ENCODE measurements at regions not wholly inside any gene's neighbourhood (a gene's known extent, or its start where the extent isn't known, plus 50 kb on each side); places are given as distances from the start of the nearest gene placed in this dataset.

DNA sequence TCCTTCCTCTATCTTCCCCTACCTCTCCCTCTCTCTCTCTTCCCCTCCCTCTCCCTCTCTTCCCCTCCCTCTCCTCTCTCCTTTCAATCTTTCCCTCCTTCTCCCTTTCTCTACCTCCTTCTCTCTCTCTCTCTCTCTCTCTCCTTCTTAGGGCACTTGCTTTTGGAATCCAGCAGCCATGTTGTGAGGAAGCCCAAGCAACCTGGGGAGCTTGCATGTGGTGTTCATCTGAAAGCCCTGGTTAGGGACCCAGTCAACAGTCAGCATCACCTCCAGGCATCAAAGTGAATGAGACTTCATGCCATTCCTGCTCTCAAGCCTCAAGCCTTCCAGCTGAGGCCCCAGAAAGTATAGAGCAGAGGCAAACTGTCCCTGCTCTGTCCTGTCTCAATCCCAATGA lies 65.6 kb upstream of the SHISAL1 start:
- H3K36me3 ChIP-seq (ENCODE audit: control insufficient read depth in 2 of 2, insufficient read depth in 2 of 2, low read length in 2 of 2): no peaks in the 10 kb centered on the region
- H3K9me3 ChIP-seq (ENCODE audit: control insufficient read depth in 2 of 2, low read length in 2 of 2): peaks cover 6% of the 10 kb centered on the region in 2 donors
- H3K27me3 ChIP-seq (ENCODE audit: control insufficient read depth in 2 of 2, insufficient read depth in 2 of 2, low read length in 2 of 2): peaks cover 0 to 4% of the 10 kb centered on the region in 2 donors
- H3K4me1 ChIP-seq (ENCODE audit: control insufficient read depth in 2 of 2, insufficient read depth in 2 of 2, low read length in 2 of 2): no peaks in the 10 kb centered on the region
- no peak overlapping the region for H3K9ac ChIP-seq (ENCODE audit: low read depth in 1 of 2, low read length in 2 of 2)
- H3K27ac ChIP-seq (ENCODE audit: low read depth in 2 of 2, low read length in 2 of 2): no peak overlapping the region
- H3K4me3 ChIP-seq (ENCODE audit: low read length in 2 of 2): no peak overlapping the region

DNA sequence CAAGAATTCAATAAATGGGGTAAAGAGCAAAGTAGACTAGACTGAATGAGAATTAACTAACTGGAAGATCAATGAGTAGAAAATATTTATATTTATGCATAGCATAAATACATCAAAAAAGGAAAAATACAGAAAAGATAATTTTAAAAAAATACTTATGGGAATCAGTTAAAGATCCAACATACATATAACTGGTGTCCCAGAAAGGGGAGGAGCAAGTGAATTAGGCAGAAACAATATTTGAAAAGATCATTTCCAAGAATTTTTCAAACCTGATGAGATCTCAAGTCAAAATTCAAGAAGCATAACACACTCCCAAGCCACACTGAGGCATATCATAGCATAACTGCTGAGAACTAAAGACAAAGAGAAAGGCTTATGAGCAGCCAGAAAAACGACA lies 62.7 kb upstream of the SHISAL1 start:
- H3K27me3 ChIP-seq (ENCODE audit: control insufficient read depth in 2 of 2, insufficient read depth in 2 of 2, low read length in 2 of 2): no peaks in the 10 kb centered on the region
- H3K36me3 ChIP-seq (ENCODE audit: control insufficient read depth in 2 of 2, insufficient read depth in 2 of 2, low read length in 2 of 2): no peaks in the 10 kb centered on the region
- no peak overlapping the region for H3K9ac ChIP-seq (ENCODE audit: low read depth in 1 of 2, low read length in 2 of 2)
- no peak overlapping the region for H3K4me3 ChIP-seq (ENCODE audit: low read length in 2 of 2)
- H3K27ac ChIP-seq (ENCODE audit: low read depth in 2 of 2, low read length in 2 of 2): no peak overlapping the region
- no peaks in the 10 kb centered on the region for H3K4me1 ChIP-seq (ENCODE audit: control insufficient read depth in 2 of 2, insufficient read depth in 2 of 2, low read length in 2 of 2)
- peaks cover 6% of the 10 kb centered on the region in 2 donors for H3K9me3 ChIP-seq (ENCODE audit: control insufficient read depth in 2 of 2, low read length in 2 of 2)

DNA sequence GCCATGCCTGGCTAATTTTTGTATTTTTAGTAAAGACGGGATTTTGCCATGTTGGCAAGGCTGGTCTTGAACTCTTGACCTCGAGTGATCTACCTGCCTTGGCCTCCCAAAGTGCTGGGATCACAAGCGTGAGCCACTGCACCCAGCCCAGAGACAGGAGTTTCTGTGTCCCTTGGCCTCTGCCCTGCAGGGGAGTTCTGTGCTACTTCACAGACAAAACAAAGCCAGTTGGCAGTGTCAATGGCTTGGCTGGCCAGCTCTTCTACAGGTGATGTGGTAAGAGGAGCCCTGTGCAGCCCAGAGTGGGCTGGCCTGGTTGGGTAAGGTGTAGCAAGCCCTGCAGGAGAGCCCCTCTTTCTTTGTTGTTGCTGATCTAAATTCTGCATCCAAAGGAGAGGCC lies 60.5 kb upstream of the SHISAL1 start:
- H3K36me3 ChIP-seq (ENCODE audit: control insufficient read depth in 2 of 2, insufficient read depth in 2 of 2, low read length in 2 of 2): no peaks in the 10 kb centered on the region
- H3K9ac ChIP-seq (ENCODE audit: low read depth in 1 of 2, low read length in 2 of 2): no peak overlapping the region
- no peak overlapping the region for H3K27ac ChIP-seq (ENCODE audit: low read depth in 2 of 2, low read length in 2 of 2)
- no peaks in the 10 kb centered on the region for H3K27me3 ChIP-seq (ENCODE audit: control insufficient read depth in 2 of 2, insufficient read depth in 2 of 2, low read length in 2 of 2)
- no peak overlapping the region for H3K4me3 ChIP-seq (ENCODE audit: low read length in 2 of 2)
- no peaks in the 10 kb centered on the region for H3K4me1 ChIP-seq (ENCODE audit: control insufficient read depth in 2 of 2, insufficient read depth in 2 of 2, low read length in 2 of 2)
- H3K9me3 ChIP-seq (ENCODE audit: control insufficient read depth in 2 of 2, low read length in 2 of 2): peaks cover 3% of the 10 kb centered on the region in 2 donors

DNA sequence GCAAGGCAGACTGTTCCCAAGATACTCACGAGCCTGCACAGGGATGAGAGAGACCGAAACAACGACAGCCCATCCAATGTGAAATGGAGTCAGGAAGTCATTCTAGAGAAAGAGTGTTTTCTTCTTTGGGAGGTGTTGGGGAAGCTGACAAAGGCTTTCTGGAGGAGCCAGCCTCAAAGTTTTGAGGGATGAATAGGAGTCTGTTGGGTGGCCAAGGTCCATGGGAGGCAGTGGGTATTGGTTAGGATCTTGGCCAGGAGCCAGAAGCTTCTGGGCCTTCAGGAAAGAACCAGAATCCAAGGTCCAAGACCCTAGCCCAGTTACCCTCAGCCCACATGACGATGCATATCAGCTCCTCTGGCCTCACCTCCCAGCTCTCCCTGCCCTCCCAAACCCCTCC lies 59.9 kb upstream of the SHISAL1 start:
- Histone ChIP-seq H3K4me1 (ENCODE audit: control insufficient read depth in 2 of 2, insufficient read depth in 2 of 2, low read length in 2 of 2) (no peaks in the 10 kb centered on the region), H3K4me3 (ENCODE audit: low read length in 2 of 2) (no peak overlapping the region), H3K9ac (ENCODE audit: low read depth in 1 of 2, low read length in 2 of 2) (no peak overlapping the region), H3K36me3 (ENCODE audit: control insufficient read depth in 2 of 2, insufficient read depth in 2 of 2, low read length in 2 of 2) (no peaks in the 10 kb centered on the region), H3K9me3 (ENCODE audit: control insufficient read depth in 2 of 2, low read length in 2 of 2) (peaks cover 3% of the 10 kb centered on the region in 2 donors), H3K27me3 (ENCODE audit: control insufficient read depth in 2 of 2, insufficient read depth in 2 of 2, low read length in 2 of 2) (no peaks in the 10 kb centered on the region), H3K27ac (ENCODE audit: low read depth in 2 of 2, low read length in 2 of 2) (no peak overlapping the region)

DNA sequence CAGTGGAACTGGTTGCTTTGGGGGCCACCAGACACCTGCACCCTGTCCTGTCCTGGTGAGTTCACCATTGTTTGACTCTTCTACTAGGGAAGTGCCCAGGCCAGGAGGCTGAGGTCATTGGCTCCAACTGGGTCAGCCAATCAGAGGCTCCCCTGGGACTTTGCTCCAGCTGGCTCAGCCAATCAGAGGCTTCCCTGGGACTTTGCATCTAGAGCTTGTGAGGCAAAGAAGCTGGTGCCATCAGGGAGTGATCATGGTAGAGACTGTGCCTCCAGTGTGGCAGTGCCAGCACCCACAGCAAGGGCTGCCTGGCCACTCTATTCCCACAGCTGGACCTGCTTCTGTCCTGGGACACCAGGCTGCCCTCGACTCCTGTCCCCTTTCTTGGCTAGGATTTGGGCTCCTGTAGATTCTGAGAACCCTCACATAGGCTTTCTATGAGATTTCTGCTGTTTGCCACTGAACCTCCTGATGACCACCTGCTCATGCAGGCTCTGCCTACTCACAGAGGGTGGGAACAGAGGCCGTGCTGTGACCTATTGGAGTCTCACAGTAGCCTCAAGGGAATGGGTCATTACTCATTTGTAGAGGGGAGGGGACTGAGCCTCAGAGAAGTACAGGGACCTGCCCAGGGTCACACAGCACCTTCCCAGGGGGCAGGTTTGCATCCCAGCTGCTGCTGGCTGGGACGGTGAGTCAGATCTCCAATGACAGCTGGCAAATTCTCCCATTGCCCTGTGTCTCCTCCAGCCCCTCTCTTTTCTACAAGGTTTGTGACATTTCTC lies 59.2 kb upstream of the SHISAL1 start:
- no peak overlapping the region for H3K9ac ChIP-seq (ENCODE audit: low read depth in 1 of 2, low read length in 2 of 2)
- H3K4me3 ChIP-seq (ENCODE audit: low read length in 2 of 2): no peak overlapping the region
- peaks cover 3% of the 10 kb centered on the region in 2 donors for H3K9me3 ChIP-seq (ENCODE audit: control insufficient read depth in 2 of 2, low read length in 2 of 2)
- H3K27ac ChIP-seq (ENCODE audit: low read depth in 2 of 2, low read length in 2 of 2): no peak overlapping the region
- H3K4me1 ChIP-seq (ENCODE audit: control insufficient read depth in 2 of 2, insufficient read depth in 2 of 2, low read length in 2 of 2): no peaks in the 10 kb centered on the region
- H3K36me3 ChIP-seq (ENCODE audit: control insufficient read depth in 2 of 2, insufficient read depth in 2 of 2, low read length in 2 of 2): no peaks in the 10 kb centered on the region
- H3K27me3 ChIP-seq (ENCODE audit: control insufficient read depth in 2 of 2, insufficient read depth in 2 of 2, low read length in 2 of 2): no peaks in the 10 kb centered on the region

DNA sequence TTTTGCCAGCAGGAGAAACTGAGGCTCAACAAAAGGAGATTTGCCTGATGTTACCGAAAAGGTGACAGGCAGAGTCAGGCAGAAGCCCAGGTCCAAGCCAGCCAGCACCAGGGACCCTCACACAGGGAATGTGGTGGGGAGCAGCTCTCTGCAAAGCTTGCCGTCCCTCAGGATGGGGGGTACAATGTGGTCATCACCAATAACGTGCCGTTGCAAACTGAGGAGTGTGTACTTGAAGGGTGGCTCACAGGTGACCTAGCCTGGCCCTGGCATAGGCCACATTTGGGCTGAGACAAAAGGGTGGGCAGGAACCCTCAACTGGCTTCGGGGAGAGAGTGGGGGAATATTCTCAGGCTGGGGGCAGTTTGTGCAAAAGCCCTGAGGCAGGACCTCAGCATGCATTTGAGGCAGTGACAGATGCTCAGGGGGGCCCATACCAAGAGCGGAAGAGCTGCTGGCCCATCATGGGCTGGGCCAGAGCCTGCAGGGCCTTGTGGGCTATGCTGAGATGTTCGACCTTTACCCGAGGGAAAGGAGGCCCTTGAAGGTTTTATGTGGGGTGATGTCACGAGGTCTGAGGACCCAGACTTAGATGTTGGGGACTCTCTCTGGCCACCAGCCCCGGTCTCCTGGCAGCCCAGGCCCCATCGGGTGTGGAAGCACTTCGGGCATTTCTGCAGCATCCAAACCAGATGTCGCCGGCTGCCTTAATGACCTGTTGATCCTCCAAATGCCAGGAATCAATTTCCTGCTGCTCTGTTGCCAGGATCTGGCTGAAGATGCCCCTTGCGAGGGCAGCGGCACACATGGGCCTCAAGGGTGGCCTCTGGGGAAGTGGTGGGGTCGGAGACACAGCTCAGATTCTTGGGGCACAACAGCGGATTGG lies 57.4 kb upstream of the SHISAL1 start:
- no peaks in the 10 kb centered on the region for H3K27me3 ChIP-seq (ENCODE audit: control insufficient read depth in 2 of 2, insufficient read depth in 2 of 2, low read length in 2 of 2)

DNA sequence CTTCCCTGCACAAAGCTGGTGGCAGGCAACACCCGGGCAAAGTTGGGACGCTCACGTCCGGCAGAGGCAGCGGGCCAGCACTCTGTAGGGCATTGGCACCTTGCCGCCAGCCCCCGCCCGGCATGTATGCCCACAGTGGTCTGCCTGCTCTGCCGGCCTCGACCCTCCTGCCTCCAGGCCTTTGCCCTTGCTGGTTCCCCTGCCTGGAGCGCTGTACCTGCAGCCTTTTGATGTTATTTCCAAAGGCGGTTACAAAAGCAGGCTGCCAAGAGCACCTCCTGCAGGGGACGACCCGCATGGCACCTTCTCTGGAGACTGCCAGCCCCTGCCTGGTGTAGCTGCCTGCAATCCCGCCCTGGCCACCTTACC lies 56.5 kb upstream of the SHISAL1 start:
- H3K4me1 ChIP-seq (ENCODE audit: control insufficient read depth in 2 of 2, insufficient read depth in 2 of 2, low read length in 2 of 2): no peaks in the 10 kb centered on the region
- no peaks in the 10 kb centered on the region for H3K27me3 ChIP-seq (ENCODE audit: control insufficient read depth in 2 of 2, insufficient read depth in 2 of 2, low read length in 2 of 2)
- H3K36me3 ChIP-seq (ENCODE audit: control insufficient read depth in 2 of 2, insufficient read depth in 2 of 2, low read length in 2 of 2): no peaks in the 10 kb centered on the region
- H3K27ac ChIP-seq (ENCODE audit: low read depth in 2 of 2, low read length in 2 of 2): no peak overlapping the region
- H3K9ac ChIP-seq (ENCODE audit: low read depth in 1 of 2, low read length in 2 of 2): no peak overlapping the region
- H3K9me3 ChIP-seq (ENCODE audit: control insufficient read depth in 2 of 2, low read length in 2 of 2): no peaks in the 10 kb centered on the region
- H3K4me3 ChIP-seq (ENCODE audit: low read length in 2 of 2): no peak overlapping the region

More for the DNA sequence above, 57.4 kb upstream of the SHISAL1 start:
- Histone ChIP-seq H3K4me3 (ENCODE audit: low read length in 2 of 2) (no peak overlapping the region), H3K27ac (ENCODE audit: low read depth in 2 of 2, low read length in 2 of 2) (no peak overlapping the region), H3K4me1 (ENCODE audit: control insufficient read depth in 2 of 2, insufficient read depth in 2 of 2, low read length in 2 of 2) (no peaks in the 10 kb centered on the region), H3K9me3 (ENCODE audit: control insufficient read depth in 2 of 2, low read length in 2 of 2) (peaks cover 0 to 3% of the 10 kb centered on the region in 2 donors), H3K9ac (ENCODE audit: low read depth in 1 of 2, low read length in 2 of 2) (no peak overlapping the region), H3K36me3 (ENCODE audit: control insufficient read depth in 2 of 2, insufficient read depth in 2 of 2, low read length in 2 of 2) (no peaks in the 10 kb centered on the region)

DNA sequence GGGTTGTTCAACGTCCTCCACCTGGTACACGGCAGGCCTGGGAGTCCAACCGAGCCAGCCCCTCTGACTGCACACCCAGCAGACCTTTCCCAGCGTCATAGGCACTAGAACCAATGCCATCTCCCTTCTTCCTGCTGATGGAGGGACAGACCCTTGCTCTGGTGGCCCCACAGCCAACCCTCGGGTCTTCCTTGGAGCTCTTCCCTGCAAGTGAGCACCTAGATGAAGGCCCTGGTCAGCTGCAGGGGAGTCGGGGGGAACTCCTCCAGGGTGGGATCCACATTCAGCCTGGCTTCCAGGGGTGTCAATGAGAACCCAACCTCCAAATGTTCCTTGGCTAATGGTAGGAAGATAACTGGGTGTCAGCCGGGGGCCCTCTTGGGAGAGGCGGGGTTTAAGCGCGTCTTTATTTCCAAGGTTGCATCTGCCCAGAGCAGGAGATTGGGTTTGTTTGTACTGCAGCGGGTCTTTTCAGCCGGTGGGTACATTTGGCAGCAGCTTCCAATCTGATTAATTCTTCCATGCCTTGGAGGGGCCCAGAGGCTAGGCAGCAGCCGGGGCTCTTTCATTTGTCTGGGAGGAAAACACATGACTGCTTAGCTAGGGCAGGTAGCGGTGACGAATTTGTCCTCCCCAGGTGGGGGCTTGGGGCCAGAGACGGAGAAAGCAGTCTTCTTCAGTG lies 56.0 kb upstream of the SHISAL1 start:
- no peaks in the 10 kb centered on the region for H3K27me3 ChIP-seq (ENCODE audit: control insufficient read depth in 2 of 2, insufficient read depth in 2 of 2, low read length in 2 of 2)
- H3K9ac ChIP-seq (ENCODE audit: low read depth in 1 of 2, low read length in 2 of 2): no peak overlapping the region
- no peaks in the 10 kb centered on the region for H3K9me3 ChIP-seq (ENCODE audit: control insufficient read depth in 2 of 2, low read length in 2 of 2)
- H3K36me3 ChIP-seq (ENCODE audit: control insufficient read depth in 2 of 2, insufficient read depth in 2 of 2, low read length in 2 of 2): no peaks in the 10 kb centered on the region
- no peaks in the 10 kb centered on the region for H3K4me1 ChIP-seq (ENCODE audit: control insufficient read depth in 2 of 2, insufficient read depth in 2 of 2, low read length in 2 of 2)
- no peak overlapping the region for H3K27ac ChIP-seq (ENCODE audit: low read depth in 2 of 2, low read length in 2 of 2)
- no peak overlapping the region for H3K4me3 ChIP-seq (ENCODE audit: low read length in 2 of 2)

DNA sequence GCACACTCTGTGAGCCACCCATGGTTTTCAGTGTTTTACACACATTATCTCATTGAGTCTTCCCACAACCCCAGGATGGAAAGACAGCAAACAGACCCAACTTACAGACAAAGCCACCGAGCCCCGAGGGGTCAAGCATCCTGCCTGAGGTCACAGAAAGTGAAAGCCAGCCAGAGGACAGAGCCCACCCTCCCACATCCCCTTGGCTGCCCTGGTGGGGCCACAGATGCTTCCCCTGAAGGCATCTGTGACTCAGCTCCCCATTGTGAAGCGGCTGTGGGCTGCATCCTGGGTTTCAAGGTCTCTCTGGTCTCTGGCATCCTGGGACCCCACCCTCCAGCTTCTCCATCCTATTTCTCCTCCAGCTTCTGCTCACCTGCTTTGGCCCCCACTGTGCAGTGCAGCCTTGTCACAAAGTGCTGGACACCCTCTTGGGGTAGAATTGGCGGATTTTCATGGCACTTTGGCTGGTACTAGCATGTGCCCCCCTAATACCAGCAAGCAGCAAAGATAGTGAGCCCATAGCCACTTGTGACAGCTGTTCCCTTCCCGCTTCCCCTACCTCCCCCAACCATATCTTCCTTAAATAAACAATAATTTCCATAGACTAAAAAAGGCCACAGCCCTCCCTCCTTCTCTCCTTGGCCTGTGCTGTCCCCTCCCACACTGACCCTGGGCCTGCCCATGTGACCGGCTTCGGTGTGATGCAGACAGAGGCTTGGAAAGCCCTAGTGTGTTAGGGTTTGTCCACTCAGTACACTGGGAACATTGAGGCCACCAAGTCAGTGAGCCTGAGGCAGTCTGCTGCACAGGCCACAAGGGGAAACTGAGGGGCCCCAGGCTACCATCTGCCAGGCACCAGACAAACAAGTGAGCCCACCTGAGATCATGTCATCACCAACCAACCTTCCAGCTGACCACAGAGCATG lies 53.9 kb upstream of the SHISAL1 start:
- no peak overlapping the region for H3K4me3 ChIP-seq (ENCODE audit: low read length in 2 of 2)
- no peaks in the 10 kb centered on the region for H3K9me3 ChIP-seq (ENCODE audit: control insufficient read depth in 2 of 2, low read length in 2 of 2)
- no peaks in the 10 kb centered on the region for H3K27me3 ChIP-seq (ENCODE audit: control insufficient read depth in 2 of 2, insufficient read depth in 2 of 2, low read length in 2 of 2)
- H3K36me3 ChIP-seq (ENCODE audit: control insufficient read depth in 2 of 2, insufficient read depth in 2 of 2, low read length in 2 of 2): no peaks in the 10 kb centered on the region
- H3K4me1 ChIP-seq (ENCODE audit: control insufficient read depth in 2 of 2, insufficient read depth in 2 of 2, low read length in 2 of 2): no peaks in the 10 kb centered on the region
- no peak overlapping the region for H3K27ac ChIP-seq (ENCODE audit: low read depth in 2 of 2, low read length in 2 of 2)
- H3K9ac ChIP-seq (ENCODE audit: low read depth in 1 of 2, low read length in 2 of 2): no peak overlapping the region
